Sciatic nerve (tissue), 2 donors: ENCODE measurements at regions not wholly inside any gene's neighbourhood (a gene's known extent, or its start where the extent isn't known, plus 50 kb on each side); places are given as distances from the start of the nearest gene placed in this dataset.

ENCODE experiments used
- ATAC-seq: fragments of 200-7000 bp; cut with Tn5 transposase; one replicate; pipeline ENCODE4 v1.9.1; 2020; ENCODE audit warnings: mild to moderate bottlenecking, moderate library complexity
- DNase-seq: peaks from one replicate; pipeline ENCODE4 v3.0.0-alpha.2; 2020; ENCODE audit warnings: low spot score
- intact Hi-C: fragments of 100-400 bp; cut with DNase I; formaldehyde crosslinking; loops from one replicate; pipeline ENCODE4 v1.14.2; 2022
- donor health status: DM: no; HTN: no; CAD: no.
- donor health status: DM: no; HTN: no; CAD: no.

DNA sequence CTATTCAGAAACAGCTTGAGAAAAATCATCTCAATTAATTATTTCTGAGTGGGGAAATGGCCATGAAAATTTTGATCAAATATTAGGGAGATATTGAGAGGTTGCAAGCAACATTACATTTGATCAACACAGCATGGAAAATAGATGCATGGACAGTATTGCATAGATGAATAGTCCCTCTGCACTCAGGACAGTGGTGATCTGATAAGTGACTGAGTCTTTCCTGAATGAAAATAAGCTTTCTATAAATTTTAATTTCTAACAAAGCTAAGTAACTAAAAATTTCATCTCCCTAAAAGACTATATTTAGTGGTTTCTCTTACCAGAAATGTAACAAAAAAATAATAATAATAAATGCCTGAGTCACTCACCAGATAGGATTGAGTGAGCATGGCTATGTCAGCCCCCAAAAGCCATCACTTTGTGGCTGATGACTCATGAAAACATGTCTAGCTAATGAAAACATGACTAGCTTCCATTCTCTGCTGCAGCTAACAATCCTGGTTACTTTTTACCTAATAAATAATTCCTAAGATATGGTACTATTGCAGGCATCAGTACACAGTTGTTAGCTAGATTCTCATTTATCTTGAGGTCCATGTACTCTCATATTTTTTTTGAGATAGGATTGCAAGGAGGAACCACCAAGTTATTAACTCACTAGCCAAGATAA is 1294.8 kb upstream of the ACO1 start:
- intact Hi-C loops, result no loop called here
- no peak for ATAC-seq
- DNase-seq, result no peak

DNA sequence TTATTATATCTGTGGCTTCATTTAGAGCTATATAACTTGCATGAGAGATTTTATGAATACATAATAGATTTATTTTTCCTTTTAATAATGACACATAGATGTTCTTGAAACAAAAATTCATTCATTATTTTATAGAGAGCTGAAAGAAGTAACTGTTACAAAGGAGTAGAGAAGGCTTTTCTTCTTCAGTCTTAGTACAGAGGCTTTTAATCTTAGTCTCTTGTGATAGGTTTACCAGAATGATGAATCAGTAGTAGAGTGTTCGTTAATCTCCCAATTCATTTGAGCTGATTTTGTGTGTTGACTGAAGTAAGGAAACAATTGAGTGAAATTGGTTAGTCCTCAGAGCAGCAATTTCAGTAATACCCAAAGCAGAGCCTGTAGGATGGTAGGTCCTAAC is 1284.1 kb upstream of the ACO1 start:
- no peak for DNase-seq
- ATAC-seq, result no peak
- intact Hi-C loops, result no loop called here

DNA sequence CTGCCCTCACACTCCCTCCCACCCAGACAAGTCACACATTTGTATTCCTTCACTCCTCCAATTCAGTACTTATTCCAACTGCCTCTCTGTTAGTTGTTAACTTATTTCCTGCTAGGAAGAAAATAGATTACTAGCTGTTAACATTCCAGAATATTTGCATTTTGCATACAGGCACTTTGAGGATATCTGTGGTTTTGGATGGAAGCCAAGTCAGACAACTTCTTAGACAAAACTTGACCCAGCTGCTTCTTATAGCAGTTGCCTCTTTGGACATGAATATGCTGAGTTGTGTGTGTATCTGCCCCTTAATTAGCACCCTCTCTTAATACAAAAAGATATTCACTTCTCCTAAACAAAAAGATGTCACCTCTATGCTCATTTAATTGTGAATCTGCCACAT is 1280.6 kb upstream of the ACO1 start:
- ATAC-seq (no peak), DNase-seq (no peak)
- intact Hi-C loops, result no loop called here

DNA sequence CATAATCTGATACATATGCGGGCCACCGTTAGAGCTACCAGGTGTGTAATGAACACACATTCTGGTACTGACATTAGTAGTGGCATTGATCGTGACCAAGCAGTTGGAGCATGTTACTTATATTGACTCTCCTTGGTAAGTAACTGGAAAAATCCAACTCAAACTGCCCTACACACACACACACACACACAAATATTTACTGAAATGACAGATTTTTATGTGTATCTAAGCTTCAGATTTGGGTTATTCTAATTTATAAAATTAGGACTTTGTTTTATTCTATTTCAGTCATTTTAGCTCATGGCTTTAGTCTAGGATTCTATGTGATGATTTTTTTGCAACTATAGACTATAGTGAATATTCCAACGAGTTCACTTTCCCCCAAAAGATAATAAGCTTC is 1280.2 kb upstream of the ACO1 start:
- ATAC-seq, result no peak
- DNase-seq, result no peak
- intact Hi-C loops, result no loop called here

DNA sequence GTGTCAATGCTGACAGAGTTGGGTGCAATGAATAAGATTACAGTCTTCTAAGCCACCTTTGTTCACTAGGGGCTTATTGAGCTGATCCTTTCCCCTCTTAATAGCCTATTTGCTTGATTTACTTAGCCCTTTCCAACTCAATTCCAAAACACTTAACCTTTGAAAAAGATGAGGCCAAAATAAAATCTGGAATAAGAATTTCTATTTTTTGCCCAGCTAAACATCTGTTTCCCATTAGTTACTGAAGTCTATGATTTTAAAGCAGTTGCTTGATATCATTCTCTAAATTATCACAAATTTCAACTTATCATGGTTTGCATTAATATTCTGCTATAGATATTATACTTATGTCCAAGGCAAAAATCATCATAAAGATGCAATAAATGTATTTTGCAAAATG is 1272.0 kb upstream of the ACO1 start:
- no peak for ATAC-seq
- no peak for DNase-seq
- intact Hi-C loops, result no loop called here

DNA sequence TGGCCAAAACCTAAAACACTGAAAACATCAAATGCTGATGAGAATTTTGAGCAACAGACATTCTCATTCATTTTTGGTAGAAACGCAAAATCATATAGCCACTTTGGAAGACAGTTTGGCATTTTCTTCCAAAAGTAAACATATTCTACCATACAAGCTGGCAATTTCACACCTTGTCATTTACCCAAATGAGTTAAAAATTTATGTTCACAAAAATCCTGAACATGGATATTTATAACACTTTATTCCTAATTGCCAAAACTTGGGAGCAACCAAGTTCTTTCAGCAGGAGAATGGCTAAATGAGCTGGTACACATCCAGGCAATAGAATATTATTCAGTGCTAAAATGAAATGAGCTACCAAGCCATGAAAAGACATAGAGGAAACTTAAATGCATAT is 1270.1 kb upstream of the ACO1 start:
- ATAC-seq (no peak), DNase-seq (no peak)
- intact Hi-C loops, result no loop called here

DNA sequence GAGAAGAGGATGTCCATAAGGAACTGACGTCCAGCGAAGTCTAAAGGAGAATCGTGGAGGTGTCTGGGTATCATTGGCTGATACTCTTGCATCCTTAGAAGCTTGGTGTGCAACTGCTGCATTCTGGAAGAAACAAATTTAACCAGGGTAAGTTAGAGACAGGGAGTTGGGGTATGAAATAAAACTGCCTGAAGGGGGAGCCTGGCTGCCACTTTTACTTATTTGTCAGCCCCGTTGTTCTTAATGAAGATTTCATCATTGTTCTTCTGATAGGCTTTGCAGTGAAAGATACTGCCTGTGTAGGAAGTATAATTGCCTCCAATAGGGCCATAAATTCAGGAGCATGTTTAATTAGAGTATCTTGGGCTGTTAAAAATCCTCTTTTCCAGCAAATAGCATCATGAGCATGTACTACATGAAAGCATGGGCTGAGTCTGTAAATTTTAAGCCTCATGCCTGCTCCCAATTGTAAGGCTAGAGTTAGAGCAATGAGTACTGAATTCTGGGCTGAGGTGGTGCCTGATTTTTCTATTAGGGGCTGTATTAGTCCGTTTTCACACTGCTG is 1264.5 kb upstream of the ACO1 start:
- no peak for ATAC-seq
- intact Hi-C loops, result loop anchor here (10.0 kb wide), 1 partner anchor 1795 kb away; no protein-coding TSS in a partner anchor
- no peak for DNase-seq

DNA sequence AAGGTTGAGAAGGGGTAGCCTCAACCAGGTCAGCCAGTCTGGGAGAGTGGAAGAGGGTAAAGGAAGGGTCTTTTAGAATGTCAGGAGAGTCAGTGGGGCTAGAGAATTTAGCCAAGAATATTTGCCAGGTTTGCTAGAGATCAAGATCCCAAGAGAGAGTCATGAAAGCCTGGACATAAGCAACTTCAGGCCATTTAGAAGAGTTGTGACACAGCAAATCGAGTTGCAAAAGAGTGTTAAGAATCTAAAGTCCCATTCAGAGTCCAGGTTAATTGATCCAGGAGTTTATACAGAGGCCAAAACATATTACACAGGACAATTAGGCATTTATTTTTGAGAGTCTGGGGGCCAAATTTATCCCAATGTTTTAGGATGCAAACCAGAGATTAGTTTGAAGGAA is 1260.1 kb upstream of the ACO1 start:
- DNase-seq (no peak), ATAC-seq (no peak)
- intact Hi-C loops, result loop anchor here (10.0 kb wide), 1 partner anchor 1790 kb away; no protein-coding TSS in a partner anchor

DNA sequence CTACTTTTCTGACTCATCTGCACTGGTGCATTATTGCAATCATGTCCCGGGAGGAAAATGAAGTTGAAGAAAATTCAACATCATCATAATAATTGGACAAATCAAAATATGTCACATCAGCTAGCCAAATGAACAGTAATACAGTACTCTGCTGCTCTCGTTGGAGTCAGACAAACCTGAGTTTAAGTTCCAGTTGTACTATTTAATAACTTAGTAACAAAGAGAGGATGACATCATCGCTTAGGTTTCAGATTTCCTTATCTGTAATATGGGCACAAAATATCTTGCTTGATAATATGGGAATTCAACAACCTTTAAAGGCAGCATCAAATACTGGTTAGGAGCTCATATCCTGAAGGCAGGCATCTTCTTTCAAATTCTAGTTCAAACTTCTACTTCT is 1248.9 kb upstream of the ACO1 start:
- DNase-seq, result no peak
- intact Hi-C loops, result no loop called here
- ATAC-seq, result no peak

DNA sequence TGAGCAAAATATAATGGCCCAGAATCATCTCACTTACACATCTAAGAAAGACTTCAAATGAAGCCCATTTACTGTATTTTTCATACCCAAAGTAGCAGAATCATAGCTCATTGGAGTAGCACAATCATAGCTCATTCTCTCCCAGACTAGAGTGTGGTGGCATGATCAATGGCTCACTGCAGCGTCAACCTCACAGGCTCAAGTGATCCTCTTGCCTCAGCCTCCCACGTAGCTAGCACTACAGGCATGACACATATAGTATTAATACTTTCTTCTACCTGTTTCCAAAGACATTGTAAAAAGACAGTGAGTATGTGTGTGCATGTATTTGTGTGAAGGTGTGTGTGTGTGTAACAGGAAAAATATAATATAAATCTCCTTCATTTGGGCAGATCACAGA is 1247.9 kb upstream of the ACO1 start:
- intact Hi-C loops, result no loop called here
- DNase-seq, result no peak
- no peak for ATAC-seq

DNA sequence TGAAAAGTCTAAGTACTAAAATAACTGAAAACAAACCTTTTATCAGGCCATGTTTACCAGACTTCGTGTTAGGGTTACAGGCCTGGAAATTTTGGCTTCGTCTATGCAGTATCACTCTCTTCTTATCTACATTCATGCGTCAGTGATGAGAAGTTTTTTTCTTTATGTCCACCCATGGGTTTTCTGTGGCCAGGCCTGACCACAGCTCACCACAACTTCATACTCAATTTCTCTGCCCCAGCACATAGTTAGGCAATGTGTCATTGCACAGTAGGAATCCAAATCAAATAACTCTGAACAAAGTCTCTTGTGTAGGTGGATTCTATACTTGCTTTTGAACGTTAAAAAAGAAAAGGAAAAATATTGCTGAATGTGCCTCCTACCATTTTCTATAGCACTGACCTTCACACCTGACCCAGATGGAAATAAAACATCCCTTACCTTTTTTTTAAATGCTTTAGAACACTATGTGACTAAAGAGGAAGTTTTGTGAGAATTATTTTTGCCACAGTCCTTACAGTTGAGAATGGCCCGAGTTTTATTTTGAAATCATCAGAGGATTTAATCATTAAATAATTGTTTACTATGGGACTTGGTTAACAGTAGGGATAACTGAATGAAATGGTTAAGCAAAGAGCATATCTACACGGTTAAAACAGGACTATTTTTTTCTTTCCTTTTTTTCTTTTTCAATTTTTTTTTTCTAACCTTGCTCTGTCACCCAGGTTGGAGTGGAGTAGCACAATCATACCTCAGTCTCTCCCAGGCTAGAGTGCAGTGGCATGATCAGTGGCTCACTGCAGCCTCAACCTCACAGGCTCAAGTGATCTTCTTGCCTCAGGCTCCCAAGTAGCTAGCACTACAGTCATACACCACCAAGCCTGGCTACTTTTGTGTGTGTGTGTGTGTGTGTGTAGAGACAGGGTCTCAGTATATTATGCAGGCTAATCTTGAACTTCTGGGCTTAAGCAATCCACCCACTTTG is 1247.0 kb upstream of the ACO1 start:
- ATAC-seq (no peak), DNase-seq (no peak)
- intact Hi-C loops, result no loop called here

DNA sequence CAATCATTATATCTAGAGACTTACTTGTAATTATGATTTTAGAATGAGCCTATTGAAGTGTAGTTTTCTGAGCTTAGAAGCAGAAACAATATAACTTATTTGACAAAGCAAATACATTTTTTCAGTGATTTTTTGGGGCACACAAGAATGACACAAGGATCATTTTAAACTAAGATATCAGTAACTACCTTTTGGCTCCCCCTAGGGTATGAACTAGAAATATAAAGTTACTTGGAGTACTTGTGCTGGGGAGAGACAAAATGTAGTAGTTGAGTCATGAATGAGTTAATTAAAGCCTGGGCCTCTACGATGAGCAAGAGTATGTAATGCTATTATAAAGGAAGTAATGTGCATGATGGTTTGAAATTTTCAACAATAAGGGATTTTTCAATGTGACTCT is 1244.1 kb upstream of the ACO1 start:
- intact Hi-C loops, result no loop called here
- ATAC-seq, result no peak
- no peak for DNase-seq

DNA sequence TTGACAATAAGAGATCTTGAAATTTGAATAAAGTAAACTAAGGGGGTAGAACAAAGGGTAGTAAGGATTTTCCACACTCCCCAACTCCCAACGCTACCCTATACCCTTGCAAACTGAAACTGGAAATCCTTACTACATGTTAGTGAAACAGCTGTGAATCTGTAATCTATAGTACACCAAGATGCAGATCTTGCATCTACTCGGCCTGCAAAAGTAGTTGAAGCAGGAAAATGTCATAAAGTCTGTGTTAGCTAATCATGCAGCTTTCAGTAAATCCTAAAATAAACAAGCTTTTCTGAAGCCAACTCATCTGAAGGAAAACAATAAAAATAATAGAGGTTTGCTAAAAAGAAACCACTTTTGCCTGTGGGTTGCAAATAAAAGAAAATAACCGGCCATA is 1242.0 kb upstream of the ACO1 start:
- ATAC-seq (no peak), DNase-seq (no peak)
- intact Hi-C loops, result no loop called here

DNA sequence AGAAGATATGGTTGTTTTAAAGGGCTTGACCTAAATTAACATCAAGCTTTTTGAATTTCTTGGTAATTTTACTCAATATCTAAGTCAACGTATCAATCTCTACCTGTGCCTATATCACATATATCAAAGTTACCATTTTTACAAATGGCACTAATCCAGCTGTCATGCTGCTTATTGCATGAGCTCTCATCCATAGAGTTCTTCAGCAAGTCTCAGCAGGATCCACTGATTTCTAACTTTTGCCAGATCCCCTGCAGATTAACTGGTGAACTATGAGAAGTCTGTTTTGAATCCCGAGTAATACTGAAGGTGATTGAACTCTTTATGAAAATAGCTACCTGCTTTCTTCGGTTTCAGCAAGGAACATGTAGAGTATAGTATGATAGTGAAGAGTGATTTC is 1239.8 kb upstream of the ACO1 start:
- ATAC-seq, result no peak
- intact Hi-C loops, result no loop called here
- DNase-seq, result no peak

DNA sequence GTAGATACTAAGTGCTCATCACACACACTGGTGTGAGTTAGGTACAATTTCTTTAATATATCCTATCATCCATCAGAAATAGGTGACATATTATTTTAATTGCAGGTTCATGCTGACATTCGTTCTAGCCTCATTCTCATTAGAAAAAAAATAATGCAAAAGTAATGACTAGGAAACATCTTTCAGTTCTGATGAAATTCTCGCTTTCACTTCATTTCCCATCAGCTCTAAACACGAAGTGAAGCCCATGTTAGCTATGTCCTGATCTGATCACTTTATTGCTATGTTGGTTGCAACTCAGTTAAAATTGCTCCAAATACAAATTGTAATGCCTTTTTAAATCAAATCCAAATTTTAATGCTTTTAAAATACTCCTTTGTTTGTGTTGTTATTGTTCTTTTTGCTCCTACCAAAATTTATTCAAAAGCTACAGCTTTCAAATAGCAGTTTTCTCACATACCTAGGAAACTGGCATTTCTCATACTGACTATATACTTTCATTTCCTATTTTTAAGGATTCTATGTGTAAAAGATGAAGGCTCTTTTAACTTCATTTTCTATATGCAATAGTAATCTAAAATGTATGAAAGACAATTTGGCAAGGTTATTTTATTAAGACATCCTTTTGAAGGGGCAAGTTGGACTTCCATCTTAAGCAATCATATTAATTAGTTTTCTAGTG is 1237.8 kb upstream of the ACO1 start:
- intact Hi-C loops, result no loop called here
- no peak for ATAC-seq
- no peak for DNase-seq

DNA sequence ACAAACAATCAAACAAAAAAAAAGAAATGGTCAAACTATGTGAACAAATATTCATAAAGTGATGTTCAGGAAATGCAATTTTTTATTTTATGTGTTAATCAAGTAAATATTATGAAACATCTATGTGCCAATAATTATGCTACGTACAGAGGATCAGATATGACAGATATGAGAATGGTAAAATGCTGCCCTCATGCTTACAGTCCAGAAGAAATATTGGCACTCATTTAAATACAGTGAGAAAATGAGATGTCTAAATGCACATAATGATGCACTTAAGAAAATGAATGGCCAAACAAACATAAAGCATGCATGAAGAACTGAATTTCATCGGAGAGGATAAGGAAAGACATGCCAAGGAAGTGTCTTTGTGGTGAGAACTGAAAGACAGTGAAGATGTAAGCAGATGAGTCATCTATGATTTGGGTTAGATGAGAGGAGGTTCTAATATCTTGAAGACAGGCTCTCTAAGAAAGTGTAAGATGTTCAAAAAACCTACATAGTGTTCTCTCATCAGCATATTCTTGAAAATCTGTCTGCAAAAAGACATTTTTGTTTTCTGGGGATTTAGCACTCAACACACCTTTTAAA is 1231.1 kb upstream of the ACO1 start:
- no peak for DNase-seq
- ATAC-seq, result no peak
- intact Hi-C loops, result no loop called here

DNA sequence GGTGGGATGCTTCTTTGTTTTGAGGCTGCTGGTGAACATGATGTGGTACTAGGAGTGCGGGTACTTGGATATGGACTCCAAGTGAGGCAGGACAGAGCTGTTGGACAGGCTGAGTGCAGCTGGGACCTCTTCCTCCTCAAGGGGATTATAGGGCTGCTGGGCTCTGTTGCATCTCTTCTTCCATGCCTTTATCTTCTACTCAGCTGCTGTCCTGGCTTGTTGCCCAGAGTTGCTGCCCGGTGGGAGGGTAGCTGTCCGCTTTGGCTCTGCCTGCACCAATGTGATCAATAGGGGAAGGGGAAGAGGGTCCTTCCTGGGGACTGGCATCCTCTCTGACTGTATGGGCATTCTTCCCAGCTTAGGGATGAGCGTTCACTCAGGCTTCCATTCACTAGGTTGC is 1217.9 kb upstream of the ACO1 start:
- ATAC-seq (no peak), DNase-seq (no peak)
- intact Hi-C loops, result no loop called here

DNA sequence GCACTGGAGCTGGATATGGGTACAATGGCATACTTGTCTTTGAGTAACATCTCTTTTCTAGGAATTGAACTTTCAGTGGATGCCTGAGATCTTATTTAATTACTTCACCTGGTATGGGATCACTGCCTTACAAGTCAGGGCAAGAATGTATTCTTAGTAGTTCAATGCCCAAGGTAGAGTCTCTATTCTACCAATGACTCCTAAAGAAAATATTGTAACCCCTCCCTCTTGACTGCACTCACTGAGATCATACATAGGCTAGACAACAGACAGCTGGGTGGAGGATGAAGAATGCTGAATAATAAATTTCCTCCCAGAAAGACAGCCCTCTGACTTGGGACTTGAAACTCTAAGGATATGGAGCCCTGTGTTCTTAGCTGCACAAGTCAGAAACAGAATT is 1216.3 kb upstream of the ACO1 start:
- ATAC-seq, result no peak
- DNase-seq, result no peak
- intact Hi-C loops, result no loop called here

DNA sequence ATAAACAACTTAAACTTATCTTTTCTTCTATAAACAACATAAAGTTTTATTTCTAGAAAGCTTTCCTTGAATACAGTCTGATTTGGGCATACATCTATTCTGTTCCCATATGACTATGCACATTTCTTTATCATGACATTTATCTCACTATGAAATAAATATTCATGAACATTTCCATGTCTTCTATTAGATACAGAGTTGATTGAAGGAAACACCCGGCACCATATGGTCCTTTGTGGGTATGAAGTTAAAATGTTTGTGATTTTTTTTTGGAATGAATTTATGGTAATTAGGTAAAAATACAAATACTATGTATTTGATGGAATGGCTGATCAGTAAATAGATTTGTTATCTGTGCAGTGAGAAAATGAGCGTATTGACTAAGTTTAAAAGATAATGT is 1209.8 kb upstream of the ACO1 start:
- intact Hi-C loops, result no loop called here
- ATAC-seq, result no peak
- DNase-seq, result no peak
